Hematopoietic multipotent progenitor cell treated with erythropoietin and hydrocortisone succinate and interleukin-3 and kit ligand, for 15 days (in vitro differentiated cells): ENCODE measurements at regions not wholly inside any gene's neighbourhood (a gene's known extent, or its start where the extent isn't known, plus 50 kb on each side); places are given as distances from the start of the nearest gene placed in this dataset.

ENCODE experiments used
- DNase-seq: peaks from one replicate; pipeline ENCODE4 v3.0.0-alpha.2; 2015; ENCODE audit warnings: low spot score

DNA sequence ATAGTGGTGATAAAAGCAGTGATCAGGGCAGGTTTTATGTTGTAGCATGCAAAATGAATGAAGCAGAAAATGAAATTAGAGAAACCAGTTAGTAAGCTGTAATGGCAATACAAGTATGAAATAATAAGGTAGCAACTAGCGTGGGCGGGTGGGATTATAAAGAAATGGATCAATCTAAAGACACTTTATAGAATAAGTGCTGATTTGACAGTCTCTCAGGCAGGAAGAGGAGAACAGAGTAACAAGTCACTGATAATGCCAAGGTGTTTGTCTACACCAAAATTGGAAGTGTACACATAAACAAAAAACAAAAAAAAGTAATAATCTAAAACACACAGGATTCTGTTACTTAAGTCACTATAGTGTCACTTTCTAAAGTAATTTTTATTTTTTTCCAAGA lies 51.0 kb upstream of the PCBP1 start:
- DNase-seq, result no peak

DNA sequence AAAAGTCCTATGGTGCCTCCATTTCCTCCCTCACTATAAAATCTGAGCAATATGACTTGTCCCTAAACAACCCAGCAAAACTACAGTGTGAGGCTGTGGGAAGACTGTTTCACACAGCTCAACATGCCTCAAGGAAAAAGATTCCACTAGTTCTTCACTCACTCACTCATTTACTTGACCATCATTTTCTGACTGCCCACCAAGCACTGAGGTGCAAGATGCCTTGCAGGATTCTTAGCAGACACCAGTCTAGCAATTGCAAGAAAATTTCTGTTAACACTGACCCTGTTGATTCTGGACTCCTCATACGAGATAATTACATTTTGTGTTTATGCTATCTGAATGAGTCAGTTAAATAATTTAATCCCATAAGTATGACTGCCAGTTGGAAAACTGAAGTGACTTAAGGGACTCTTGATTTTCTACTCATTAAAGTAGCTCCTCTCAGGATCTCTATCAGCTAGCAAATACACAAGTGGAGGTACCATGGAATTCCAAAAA lies 51.9 kb upstream of the PCBP1 start:
- no peak for DNase-seq

GRCh38 chr2:70030724-70031420 lies 56.4 kb upstream of the PCBP1 start:
- DNase-seq, result no peak

DNA sequence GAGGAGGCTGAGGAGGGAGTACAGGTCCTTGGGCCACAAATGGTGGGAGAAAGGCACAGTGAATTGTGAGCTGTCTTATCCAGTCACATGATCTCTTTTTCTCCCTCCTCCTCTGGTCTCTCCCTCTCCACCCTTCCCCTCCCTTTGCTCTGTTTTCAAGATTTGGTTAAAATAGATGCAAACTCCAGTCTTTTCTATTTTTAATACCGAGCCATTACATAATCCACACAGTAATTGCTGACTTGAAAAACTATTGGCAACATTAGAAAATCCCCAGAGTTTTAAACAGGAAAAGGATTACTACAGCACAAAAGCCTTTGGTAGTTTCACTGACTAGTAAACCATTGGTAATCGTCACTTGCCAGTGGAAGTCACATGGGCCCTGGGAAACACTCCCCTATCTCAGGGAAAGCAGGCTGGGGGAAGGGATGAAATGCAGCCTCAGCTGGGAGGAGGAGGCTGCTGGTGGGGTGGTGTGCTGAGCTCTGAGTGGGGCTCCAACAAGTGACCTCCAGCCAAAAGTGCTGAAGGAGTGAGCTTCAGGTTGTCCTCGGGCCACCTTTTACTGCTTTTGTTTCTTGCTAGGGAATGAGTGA lies 57.4 kb upstream of the PCBP1 start:
- peak; percentile 26 for DNase-seq

DNA sequence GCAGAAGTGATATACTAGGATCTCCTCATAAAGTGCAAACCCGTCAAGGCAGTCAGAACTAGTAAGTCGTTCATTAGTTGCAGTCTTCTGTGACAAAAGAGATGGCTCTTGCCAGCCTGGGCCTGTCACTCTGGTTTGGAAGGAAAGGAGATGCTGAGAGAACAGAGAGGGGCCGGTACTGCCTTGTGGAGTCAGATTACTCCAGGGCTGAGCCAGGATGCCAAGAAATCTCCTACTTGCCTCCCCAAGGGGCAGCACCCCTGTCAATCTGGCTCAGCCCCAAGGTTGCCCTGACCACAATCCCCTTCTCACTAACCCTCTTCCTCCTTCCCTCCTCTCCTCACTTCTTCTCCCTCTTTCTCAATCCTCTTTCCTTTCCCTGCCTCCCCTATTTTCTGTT lies 62.9 kb upstream of the ASPRV1 start:
- no peak for DNase-seq

GRCh38 chr2:70019096-70019495 lies 57.7 kb upstream of the ASPRV1 start:
- DNase-seq, result no peak

DNA sequence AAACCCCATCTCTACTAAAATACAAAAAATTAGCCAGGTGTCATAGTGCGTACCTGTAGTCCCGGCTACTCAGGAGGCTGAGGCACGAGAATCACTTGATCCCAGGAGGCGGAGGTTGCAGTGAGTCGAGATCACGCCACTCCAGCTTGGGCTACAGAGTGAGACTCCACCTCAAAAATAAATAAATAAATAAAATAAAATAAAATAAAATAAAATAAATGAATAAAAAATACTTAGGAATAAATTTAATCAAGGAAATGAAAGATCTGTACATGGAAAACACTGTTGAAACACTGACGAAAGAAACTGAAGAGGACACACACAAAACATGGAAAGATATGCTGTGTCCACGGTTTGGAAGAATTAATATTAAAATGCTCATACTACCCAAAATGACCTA lies 56.5 kb upstream of the ASPRV1 start:
- DNase-seq, result no peak

DNA sequence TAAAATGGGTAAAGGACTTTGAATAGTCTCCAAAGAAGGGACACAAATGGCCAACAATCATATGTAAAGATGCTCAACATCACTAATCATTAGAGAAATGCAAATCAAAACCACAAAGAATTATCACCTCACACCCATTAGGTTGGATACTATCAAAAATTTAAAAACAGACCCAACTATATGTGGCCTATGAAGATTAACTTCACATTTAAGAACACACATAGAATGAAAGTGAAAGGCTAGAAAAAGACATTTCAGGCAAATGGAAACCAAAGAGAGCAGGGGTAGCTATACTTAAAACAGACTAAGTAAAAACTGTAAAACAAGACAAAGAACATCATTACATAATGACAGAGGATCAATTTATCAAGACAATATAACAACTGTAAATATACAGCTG lies 53.5 kb upstream of the ASPRV1 start:
- no peak for DNase-seq

DNA sequence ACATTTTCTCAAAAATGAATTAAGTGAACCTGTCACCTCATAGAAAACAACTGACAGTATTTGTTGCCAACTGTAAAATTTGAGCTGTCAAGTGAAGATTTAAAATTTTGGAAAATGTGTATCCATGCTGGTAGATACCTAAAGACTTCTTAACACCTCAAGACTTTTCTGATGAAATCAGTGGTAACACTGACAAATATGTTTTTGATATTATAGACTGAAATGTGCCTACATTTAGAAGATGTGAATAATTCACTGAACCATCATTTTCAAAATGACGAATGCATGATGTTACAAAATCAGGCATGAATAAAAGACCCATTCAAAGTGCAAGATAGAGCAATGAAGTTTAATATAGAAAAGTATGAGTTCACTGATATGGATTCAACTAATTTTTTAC lies 51.5 kb upstream of the ASPRV1 start:
- no peak for DNase-seq

GRCh38 chr2:70011786-70012185 lies 50.4 kb upstream of the ASPRV1 start:
- DNase-seq, result no peak

DNA sequence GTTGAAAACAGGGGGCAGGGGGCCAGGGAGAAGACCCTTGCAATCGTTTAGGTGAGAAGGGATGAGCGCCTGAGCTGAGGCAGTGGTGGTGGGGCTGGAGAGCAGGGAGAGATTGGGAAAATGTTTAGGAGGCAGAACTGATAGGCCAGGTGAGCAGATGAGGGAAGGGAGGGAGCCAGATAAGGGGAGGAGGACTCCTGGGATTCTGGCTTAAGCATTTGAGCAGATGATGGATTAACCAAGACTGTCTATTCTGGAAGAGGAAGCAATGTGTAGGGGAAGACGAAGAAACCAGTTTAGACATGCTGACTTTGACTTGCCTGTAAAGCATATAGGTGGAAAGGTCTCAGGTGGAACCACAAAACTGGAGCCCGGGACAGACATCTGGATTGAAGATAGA lies 49.9 kb upstream of the ASPRV1 start:
- DNase-seq, result no peak
